Retinal pigment epithelial cell (primary cell): ENCODE measurements at regions not wholly inside any gene's neighbourhood (a gene's known extent, or its start where the extent isn't known, plus 50 kb on each side); places are given as distances from the start of the nearest gene placed in this dataset.

Experiments used
- DNase-seq: peaks from one replicate; pipeline ENCODE4 v3.0.0-alpha.2; 2010; ENCODE audit warnings: low read depth
- H3K4me3 ChIP-seq: 2 replicates; pipeline ENCODE4 v1.5.1; 2011; ENCODE audit warnings: mild to moderate bottlenecking, low read length, control low read depth, moderate library complexity
- CTCF ChIP-seq: conservative IDR thresholded peaks from 2 replicates; pipeline ENCODE4 v1.5.1; 2011; ENCODE audit warnings: low read depth, low read length, control low read depth, inconsistent platforms

- DNase-seq = no peak
- no peak for TF ChIP-seq CTCF
- no peak overlapping the region for H3K4me3 ChIP-seq
Observed at GRCh38 chr12:84807249-84807648, 105.3 kb downstream of the SLC6A15 start.

GRCh38 chr12:84805474-84805858 lies 107.1 kb downstream of the SLC6A15 start:
- no peak overlapping the region for H3K4me3 ChIP-seq
- no peak for DNase-seq
- no peak for TF ChIP-seq CTCF

- no peak for TF ChIP-seq CTCF
- DNase-seq = no peak
- H3K4me3 ChIP-seq = no peak overlapping the region
Observed at GRCh38 chr12:84804691-84805473, 107.7 kb downstream of the SLC6A15 start.

GRCh38 chr12:84803661-84804060 lies 108.9 kb downstream of the SLC6A15 start:
- H3K4me3 ChIP-seq = no peak overlapping the region
- TF ChIP-seq CTCF = no peak
- no peak for DNase-seq

GRCh38 chr12:84802161-84802560 lies 110.4 kb downstream of the SLC6A15 start:
- no peak for TF ChIP-seq CTCF
- H3K4me3 ChIP-seq = no peak overlapping the region
- no peak for DNase-seq

GRCh38 chr12:84793558-84794367 lies 118.8 kb downstream of the SLC6A15 start:
- DNase-seq = peak; percentile 34
- TF ChIP-seq CTCF = no peak
- H3K4me3 ChIP-seq = no peak overlapping the region
